Activated CD4-positive, alpha-beta memory T cell treated with anti-CD3 and anti-CD28 coated beads for 36 hours (primary cell): ENCODE measurements at regions not wholly inside any gene's neighbourhood (a gene's known extent, or its start where the extent isn't known, plus 50 kb on each side); places are given as distances from the start of the nearest gene placed in this dataset.

Experiments
- CTCF ChIA-PET: fragments of 350-600 bp; sonication (Branson Sonifier 250); formaldehyde crosslinking; loops from one replicate; lab custom pipeline; 2021; ENCODE audit warnings: antibody characterized with exemption, inconsistent platforms; lab: Charles Lee
- POLR2A ChIA-PET: fragments of 350-600 bp; sonication (Branson Sonifier 250); formaldehyde crosslinking; loops from one replicate; lab custom pipeline; 2021; ENCODE audit warnings: antibody characterized with exemption; lab: Charles Lee
- DNase-seq: peaks from one replicate; pipeline ENCODE4 v3.0.0-alpha.2; 2020
- H3K27ac Mint-ChIP-seq: one replicate; pipeline ENCODE4 v1.8.0; 2021; ENCODE audit warnings: mixed read lengths
- H3K27me3 Mint-ChIP-seq: one replicate; pipeline ENCODE4 v1.8.0; 2021; ENCODE audit warnings: mixed read lengths
- H3K36me3 Mint-ChIP-seq: one replicate; pipeline ENCODE4 v1.8.0; 2021; ENCODE audit warnings: mixed read lengths
- H3K4me1 Mint-ChIP-seq: one replicate; pipeline ENCODE4 v1.8.0; 2021; ENCODE audit warnings: low read depth, mixed read lengths
- H3K4me3 Mint-ChIP-seq: one replicate; pipeline ENCODE4 v1.8.0; 2021; ENCODE audit warnings: mild to moderate bottlenecking, mixed read lengths
- H3K9me3 Mint-ChIP-seq: one replicate; pipeline ENCODE4 v1.8.0; 2021; ENCODE audit warnings: mixed read lengths
- intact Hi-C: fragments of 100-400 bp; cut with micrococcal nuclease; formaldehyde crosslinking; loops from one replicate; pipeline ENCODE4 v1.15.1; 2023

DNA sequence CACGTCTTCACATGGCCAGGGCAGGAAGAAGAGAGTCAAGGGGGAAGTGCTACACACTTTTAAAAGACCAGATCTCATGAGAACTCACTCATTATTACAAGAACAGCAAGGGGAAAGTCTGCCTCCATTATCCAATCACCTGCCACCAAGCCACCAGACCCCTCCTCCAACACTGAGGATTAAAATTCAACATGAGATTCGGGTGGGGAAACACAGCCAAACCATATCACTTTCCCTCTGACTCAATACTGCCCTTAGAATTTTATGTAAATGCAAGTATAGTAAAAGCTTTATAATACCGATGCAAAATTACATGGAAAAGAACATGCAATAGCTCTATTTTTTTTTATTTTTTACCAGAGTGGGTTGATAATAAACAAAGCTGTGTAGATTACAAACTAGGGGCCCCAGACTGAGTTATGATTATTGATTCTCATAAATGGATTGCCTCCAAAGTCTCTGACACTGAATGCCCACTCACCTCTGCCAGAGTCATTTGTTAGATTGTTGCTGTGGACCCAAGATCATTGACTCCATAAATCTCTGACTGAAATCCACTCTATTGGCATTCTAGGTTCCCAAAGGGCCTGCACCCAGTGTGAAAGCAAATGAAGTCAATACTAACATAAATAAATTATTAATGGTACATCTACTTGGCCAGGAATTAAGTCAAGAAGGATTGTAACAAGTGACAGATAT lies 184.8 kb upstream of the FUT9 start:
- no peak for DNase-seq
- H3K9me3 Mint-ChIP-seq: no peaks in the 10 kb centered on the region
- ChIA-PET POLR2A (no interaction called here), CTCF (no interaction called here)
- no peak overlapping the region for H3K27ac Mint-ChIP-seq
- no peak overlapping the region for H3K4me3 Mint-ChIP-seq
- no peaks in the 10 kb centered on the region for H3K27me3 Mint-ChIP-seq
- no peaks in the 10 kb centered on the region for H3K4me1 Mint-ChIP-seq
- H3K36me3 Mint-ChIP-seq: no peaks in the 10 kb centered on the region
- intact Hi-C loops: no loop called here

DNA sequence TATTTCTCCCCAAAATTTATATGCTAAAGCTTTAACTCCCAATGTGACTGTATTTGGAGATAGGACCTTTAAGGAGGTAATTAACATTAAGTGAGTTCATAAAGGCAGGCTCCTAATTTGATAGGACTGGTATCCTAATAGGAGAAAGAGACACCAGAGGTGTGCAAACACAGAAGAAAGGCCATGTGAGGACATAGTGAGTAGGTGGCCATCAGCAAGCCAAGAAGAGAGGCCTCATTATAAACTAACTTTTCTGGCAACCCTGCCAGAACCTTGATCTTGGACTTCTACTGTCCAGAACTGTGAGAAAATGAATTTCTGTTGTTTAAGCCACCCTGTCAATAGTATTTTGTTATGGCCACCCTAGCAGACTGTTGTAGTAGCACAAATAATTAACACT lies 177.9 kb upstream of the FUT9 start:
- Mint-ChIP-seq H3K9me3 (no peaks in the 10 kb centered on the region), H3K27me3 (no peaks in the 10 kb centered on the region), H3K36me3 (no peaks in the 10 kb centered on the region), H3K4me3 (no peak overlapping the region), H3K4me1 (no peaks in the 10 kb centered on the region), H3K27ac (no peak overlapping the region)
- DNase-seq: no peak
- ChIA-PET CTCF (no interaction called here), POLR2A (no interaction called here)
- intact Hi-C loops: no loop called here

DNA sequence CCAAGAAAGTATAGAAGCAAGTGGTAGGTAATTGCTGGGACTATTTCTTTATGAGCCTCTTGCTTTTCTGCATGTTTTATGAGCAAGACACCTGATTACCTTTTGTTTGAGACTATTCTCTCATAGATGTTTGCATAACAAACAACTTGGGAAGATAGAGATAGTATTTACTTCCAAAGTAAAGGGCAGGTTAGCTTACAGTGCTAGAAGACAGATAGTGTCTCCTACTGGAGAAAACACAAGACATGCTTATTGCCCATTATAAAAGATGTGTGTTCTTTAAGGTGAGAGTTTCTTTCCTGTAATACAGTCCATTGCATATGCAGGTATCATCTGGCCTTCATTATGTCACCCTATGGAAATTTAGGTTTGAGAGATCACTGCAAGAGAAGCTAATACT lies 174.2 kb upstream of the FUT9 start:
- no peaks in the 10 kb centered on the region for H3K9me3 Mint-ChIP-seq
- CTCF ChIA-PET: no interaction called here
- H3K27me3 Mint-ChIP-seq: no peaks in the 10 kb centered on the region
- intact Hi-C loops: no loop called here
- H3K36me3 Mint-ChIP-seq: no peaks in the 10 kb centered on the region
- POLR2A ChIA-PET: no interaction called here
- H3K27ac Mint-ChIP-seq: no peak overlapping the region
- no peaks in the 10 kb centered on the region for H3K4me1 Mint-ChIP-seq
- DNase-seq: no peak
- H3K4me3 Mint-ChIP-seq: no peak overlapping the region

DNA sequence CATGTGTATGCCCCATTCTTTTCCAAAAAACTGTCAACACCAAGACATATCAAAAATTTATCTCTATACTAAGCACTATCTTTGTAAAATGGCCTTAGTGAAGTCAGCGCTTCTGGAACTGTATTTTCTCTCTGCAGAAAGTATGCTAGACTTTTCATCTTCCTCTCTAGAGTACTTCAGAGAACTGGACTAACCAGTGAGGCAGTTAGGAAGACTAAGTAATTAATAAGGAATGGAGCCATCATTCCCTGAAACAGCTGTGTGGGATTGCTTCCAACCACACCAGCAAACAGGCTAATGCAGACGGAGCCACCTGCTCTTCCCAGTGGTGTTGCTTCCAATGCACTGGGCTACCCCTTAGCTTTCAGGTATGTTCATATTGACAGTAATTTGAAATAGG lies 169.1 kb upstream of the FUT9 start:
- H3K36me3 Mint-ChIP-seq: no peaks in the 10 kb centered on the region
- ChIA-PET POLR2A (no interaction called here), CTCF (no interaction called here)
- no peak for DNase-seq
- H3K27me3 Mint-ChIP-seq: no peaks in the 10 kb centered on the region
- H3K9me3 Mint-ChIP-seq: no peaks in the 10 kb centered on the region
- H3K27ac Mint-ChIP-seq: no peak overlapping the region
- H3K4me1 Mint-ChIP-seq: no peaks in the 10 kb centered on the region
- no peak overlapping the region for H3K4me3 Mint-ChIP-seq
- intact Hi-C loops: no loop called here

DNA sequence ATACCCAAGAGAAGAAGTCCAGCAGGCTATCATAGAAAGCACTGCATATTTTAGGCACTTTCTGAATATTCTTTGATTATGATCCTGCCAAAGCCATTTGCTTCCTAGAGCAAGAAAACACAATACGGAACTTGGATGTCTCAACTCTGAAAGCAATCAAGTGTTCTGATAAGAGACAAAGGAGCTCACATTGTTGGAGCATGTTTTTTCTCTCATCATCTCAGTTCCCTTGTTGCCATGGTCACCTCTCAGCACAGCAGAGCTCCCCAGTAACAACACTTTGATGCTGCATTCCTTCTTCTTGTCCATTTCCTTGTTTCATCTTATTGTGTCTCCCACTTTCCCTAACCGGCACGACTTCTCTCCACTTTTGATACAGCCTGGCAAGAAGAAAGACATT lies 168.7 kb upstream of the FUT9 start:
- no peaks in the 10 kb centered on the region for H3K9me3 Mint-ChIP-seq
- H3K27ac Mint-ChIP-seq: no peak overlapping the region
- CTCF ChIA-PET: no interaction called here
- intact Hi-C loops: no loop called here
- H3K27me3 Mint-ChIP-seq: no peaks in the 10 kb centered on the region
- H3K4me3 Mint-ChIP-seq: no peak overlapping the region
- H3K36me3 Mint-ChIP-seq: no peaks in the 10 kb centered on the region
- no peaks in the 10 kb centered on the region for H3K4me1 Mint-ChIP-seq
- no peak for DNase-seq
- POLR2A ChIA-PET: no interaction called here

DNA sequence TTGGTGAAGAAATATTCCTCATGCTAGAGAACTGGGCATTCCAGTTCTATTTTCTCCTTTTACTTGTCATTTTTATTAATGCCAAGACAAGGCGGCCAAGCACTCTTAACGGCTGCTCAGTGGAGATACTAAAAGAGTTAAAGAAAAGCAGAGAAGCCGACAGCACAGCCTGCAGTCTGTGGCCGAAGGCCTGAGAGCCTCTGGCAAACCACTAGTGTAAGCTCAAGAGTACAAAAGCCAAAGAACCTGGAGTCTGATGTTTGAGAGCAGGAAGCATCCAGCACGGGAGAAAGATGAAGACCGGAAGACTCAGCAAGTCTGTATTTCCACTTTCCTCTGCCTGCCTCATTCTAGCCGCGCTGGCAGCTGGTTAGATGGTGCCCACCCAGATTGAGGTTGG lies 167.1 kb upstream of the FUT9 start:
- H3K27ac Mint-ChIP-seq: no peak overlapping the region
- H3K4me3 Mint-ChIP-seq: no peak overlapping the region
- POLR2A ChIA-PET: no interaction called here
- H3K4me1 Mint-ChIP-seq: no peaks in the 10 kb centered on the region
- H3K27me3 Mint-ChIP-seq: no peaks in the 10 kb centered on the region
- DNase-seq: no peak
- no peaks in the 10 kb centered on the region for H3K36me3 Mint-ChIP-seq
- CTCF ChIA-PET: interaction anchor here (0.6 kb wide), 1 partner anchor 8 kb away, joined by 3 read pairs; no protein-coding TSS in a partner anchor
- intact Hi-C loops: no loop called here
- H3K9me3 Mint-ChIP-seq: no peaks in the 10 kb centered on the region

DNA sequence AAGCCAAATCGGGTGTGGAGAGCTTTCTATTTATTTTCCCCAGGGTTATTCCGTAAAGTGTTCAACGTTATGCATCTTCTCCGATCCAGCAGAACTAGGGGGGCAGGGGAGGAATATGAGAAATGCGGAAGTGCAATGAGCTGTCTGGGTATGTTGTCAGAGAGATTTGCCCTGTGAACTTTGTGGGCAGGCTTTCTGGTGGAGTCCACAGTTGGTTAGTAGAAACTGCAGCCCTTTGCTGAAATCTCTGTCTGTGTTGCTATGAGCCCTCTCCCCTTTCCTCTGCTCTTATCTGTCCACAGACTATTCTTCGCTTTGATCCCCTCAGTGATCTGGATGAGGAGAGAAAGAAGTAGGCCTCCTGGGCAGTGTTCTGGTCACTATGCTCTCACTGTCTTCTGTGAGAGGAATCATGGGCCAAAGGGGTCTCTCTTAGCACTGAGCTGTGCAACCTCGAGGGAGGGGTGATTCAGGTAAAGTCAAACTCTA lies 158.9 kb upstream of the FUT9 start:
- H3K9me3 Mint-ChIP-seq: peaks cover 14% of the 10 kb centered on the region

DNA sequence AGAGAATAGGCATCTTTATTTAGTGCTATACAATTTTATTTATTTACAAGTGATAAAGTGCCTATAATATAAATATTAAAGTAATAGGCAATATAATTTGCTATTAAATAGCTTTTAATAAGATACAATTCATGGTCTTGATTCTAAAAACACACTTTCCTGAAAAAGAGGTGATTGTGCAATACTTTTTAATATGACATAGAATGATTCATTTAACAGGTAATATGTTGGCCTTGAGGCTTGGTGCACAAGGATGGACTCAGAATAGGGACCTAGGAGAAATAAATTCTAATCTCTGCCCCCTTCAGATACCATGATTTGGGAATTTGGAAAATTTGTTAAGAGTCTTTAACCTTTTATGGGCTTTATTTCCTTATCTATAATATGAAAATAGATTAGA lies 149.9 kb upstream of the FUT9 start:
- Mint-ChIP-seq H3K27me3 (no peaks in the 10 kb centered on the region), H3K36me3 (no peaks in the 10 kb centered on the region), H3K4me1 (no peaks in the 10 kb centered on the region), H3K9me3 (no peaks in the 10 kb centered on the region), H3K4me3 (no peak overlapping the region), H3K27ac (no peak overlapping the region)
- ChIA-PET CTCF (no interaction called here), POLR2A (no interaction called here)
- no peak for DNase-seq
- intact Hi-C loops: loop anchor here (1.0 kb wide), 1 partner anchor 435 kb away; no protein-coding TSS in a partner anchor

More for the DNA sequence above, 158.9 kb upstream of the FUT9 start:
- no peak for DNase-seq
- ChIA-PET POLR2A (no interaction called here), CTCF (no interaction called here)
- Mint-ChIP-seq H3K27me3 (no peaks in the 10 kb centered on the region), H3K36me3 (no peaks in the 10 kb centered on the region), H3K4me1 (no peaks in the 10 kb centered on the region), H3K4me3 (no peak overlapping the region), H3K27ac (no peak overlapping the region)
- intact Hi-C loops: no loop called here

DNA sequence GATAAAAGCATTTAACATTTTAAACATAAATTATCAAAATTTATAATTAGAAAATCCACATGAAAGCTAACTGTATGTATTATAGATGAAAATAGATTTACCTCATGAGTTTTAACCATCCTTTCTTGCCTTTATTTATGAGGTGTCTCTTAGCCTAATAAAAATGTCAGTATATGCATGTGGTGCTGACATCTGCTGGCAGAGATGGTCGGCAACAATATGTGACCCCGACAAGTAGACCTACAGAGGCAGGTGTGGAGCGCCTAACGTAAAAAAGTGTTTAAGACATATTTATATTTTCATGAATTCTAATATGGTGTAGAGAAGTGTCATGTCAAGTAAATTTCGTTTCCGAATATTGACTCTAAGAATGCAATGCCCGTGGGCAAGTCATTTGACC lies 149.0 kb upstream of the FUT9 start:
- Mint-ChIP-seq H3K36me3 (no peaks in the 10 kb centered on the region), H3K4me1 (no peaks in the 10 kb centered on the region), H3K4me3 (no peak overlapping the region), H3K9me3 (no peaks in the 10 kb centered on the region), H3K27me3 (no peaks in the 10 kb centered on the region), H3K27ac (no peak overlapping the region)
- ChIA-PET POLR2A (no interaction called here), CTCF (no interaction called here)
- no peak for DNase-seq
- intact Hi-C loops: loop anchor here (1.0 kb wide), 1 partner anchor 435 kb away; no protein-coding TSS in a partner anchor

DNA sequence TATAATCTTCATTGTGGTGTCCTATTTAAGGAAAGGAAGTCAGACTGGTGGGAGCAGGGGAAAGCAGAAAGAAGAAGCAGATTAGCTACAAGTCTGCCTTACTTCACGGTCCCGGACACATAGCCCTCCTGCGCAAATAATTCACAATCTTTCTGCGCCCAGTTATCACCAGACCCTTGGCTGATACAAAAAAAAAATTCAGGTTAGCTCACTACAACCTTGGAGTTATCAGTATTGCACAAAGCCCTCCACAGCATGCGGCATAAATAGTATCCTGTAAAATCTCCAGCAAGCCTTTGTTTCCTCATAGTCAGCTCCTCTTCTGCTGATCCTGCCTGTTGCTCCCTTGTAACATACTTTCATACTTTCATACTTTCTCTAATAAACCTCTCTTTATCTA lies 148.6 kb upstream of the FUT9 start:
- ChIA-PET POLR2A (no interaction called here), CTCF (no interaction called here)
- Mint-ChIP-seq H3K27ac (no peak overlapping the region), H3K4me1 (no peaks in the 10 kb centered on the region), H3K27me3 (no peaks in the 10 kb centered on the region), H3K4me3 (no peak overlapping the region), H3K9me3 (no peaks in the 10 kb centered on the region), H3K36me3 (no peaks in the 10 kb centered on the region)
- DNase-seq: no peak
- intact Hi-C loops: no loop called here

DNA sequence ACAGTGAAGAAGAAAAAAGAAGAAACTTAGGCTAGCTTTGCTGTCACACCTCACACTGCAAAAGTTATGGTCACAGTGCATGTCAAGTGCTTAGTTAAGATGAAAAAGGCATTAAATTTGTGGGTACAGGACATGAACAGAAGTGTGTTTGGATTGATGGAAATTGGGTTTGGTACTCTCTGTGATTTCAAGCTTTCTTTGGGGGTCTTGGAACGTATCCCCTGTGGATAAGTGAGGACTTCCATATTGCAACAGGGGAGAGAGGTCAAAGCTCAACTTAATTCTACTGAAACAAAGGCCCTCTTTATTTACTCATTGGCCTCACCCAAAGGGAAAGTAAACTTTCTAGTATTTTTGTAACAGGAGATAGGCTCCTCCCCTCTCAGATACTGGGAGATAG lies 138.3 kb upstream of the FUT9 start:
- ChIA-PET CTCF (no interaction called here), POLR2A (no interaction called here)
- Mint-ChIP-seq H3K27ac (no peak overlapping the region), H3K36me3 (no peaks in the 10 kb centered on the region), H3K4me3 (no peak overlapping the region), H3K27me3 (no peaks in the 10 kb centered on the region), H3K9me3 (no peaks in the 10 kb centered on the region), H3K4me1 (no peaks in the 10 kb centered on the region)
- intact Hi-C loops: no loop called here
- DNase-seq: no peak

DNA sequence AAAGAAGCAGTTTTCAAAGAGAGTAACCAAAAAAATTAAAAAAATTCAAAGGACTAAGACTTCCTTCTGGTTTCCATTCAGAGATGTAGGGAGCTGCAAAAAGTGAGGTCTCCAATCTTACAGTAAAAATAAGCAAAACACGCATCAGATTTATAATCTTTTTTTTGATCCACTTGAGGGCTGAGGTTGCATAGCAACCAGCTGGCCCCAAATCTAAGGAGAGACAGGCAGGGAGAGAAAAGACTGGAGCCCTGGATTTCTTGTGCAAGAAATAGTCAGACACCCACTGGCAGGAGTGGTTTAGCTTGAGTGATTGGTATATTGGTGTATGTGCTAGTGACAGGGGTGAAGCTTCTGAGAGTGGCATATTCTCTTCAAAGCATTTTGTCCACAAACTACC lies 135.9 kb upstream of the FUT9 start:
- no peaks in the 10 kb centered on the region for H3K27me3 Mint-ChIP-seq
- no peaks in the 10 kb centered on the region for H3K9me3 Mint-ChIP-seq
- H3K27ac Mint-ChIP-seq: no peak overlapping the region
- no peak overlapping the region for H3K4me3 Mint-ChIP-seq
- DNase-seq: no peak
- intact Hi-C loops: no loop called here
- ChIA-PET POLR2A (no interaction called here), CTCF (no interaction called here)
- H3K36me3 Mint-ChIP-seq: no peaks in the 10 kb centered on the region
- no peaks in the 10 kb centered on the region for H3K4me1 Mint-ChIP-seq

DNA sequence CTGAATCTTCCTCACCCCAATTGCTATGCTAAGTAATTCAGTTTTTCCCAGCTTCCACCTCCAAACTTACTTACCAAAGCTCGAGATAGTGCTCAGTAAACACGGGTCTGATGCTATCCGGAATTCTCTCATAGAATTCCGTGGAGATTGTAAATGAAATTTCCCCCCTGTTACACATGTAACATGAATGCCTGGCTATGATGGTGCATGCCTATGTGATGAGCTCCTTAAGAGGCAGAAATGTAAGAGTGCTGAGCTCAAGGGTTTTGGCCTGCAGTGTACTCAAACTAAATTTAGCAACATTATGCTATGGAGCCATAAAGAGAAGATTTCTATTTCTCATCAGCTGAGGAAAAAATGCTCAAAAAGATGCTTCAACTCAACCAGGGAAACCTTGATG lies 133.4 kb upstream of the FUT9 start:
- H3K36me3 Mint-ChIP-seq: no peaks in the 10 kb centered on the region
- CTCF ChIA-PET: no interaction called here
- H3K27ac Mint-ChIP-seq: no peak overlapping the region
- intact Hi-C loops: no loop called here
- no peak for DNase-seq
- no peaks in the 10 kb centered on the region for H3K27me3 Mint-ChIP-seq
- H3K4me3 Mint-ChIP-seq: no peak overlapping the region
- POLR2A ChIA-PET: no interaction called here
- no peaks in the 10 kb centered on the region for H3K4me1 Mint-ChIP-seq
- H3K9me3 Mint-ChIP-seq: no peaks in the 10 kb centered on the region
